RWPE1 (cell line): ENCODE measurements at regions not wholly inside any gene's neighbourhood (a gene's known extent, or its start where the extent isn't known, plus 50 kb on each side); places are given as distances from the start of the nearest gene placed in this dataset.
A peak's percentile ranks its signal among the peaks of the same experiment; 100 is the strongest.

Experiments
- CTCF ChIA-PET: fragments of 350-600 bp; sonication (Branson Sonifier 250); formaldehyde crosslinking; extraction: SDS; loops from one replicate; lab custom pipeline; 2021; lab: Yijun Ruan, JAX
- POLR2A ChIA-PET: fragments of 400-600 bp; formaldehyde crosslinking; extraction: SDS; loops from one replicate; lab custom pipeline; 2020; ENCODE audit warnings: antibody characterized with exemption; ENCODE audit not compliant: low non-redundant PET; lab: Yijun Ruan, JAX
- DNase-seq: peaks from one replicate; pipeline ENCODE4 v3.0.0; 2012; ENCODE audit warnings: low spot score
- H3K27ac ChIP-seq: fragments of 450-650 bp; 2 replicates; pipeline ENCODE4 v1.5.1; 2017
- CTCF ChIP-seq: fragments of 450-650 bp; conservative IDR thresholded peaks from 2 replicates; pipeline ENCODE4 v1.5.1; 2017; ENCODE audit warnings: low read depth, mild to moderate bottlenecking

- CTCF ChIA-PET: no interaction called here
- no peak for DNase-seq
- no peak for TF ChIP-seq CTCF
- POLR2A ChIA-PET: no interaction called here
- no peak overlapping the region for H3K27ac ChIP-seq
These were observed 93.2 kb upstream of the XPO1 start for GRCh38 chr2:61631321-61631720.

GRCh38 chr2:61626827-61627226 is 88.7 kb upstream of the XPO1 start:
- ChIA-PET POLR2A (no interaction called here), CTCF (no interaction called here)
- no peak for DNase-seq
- H3K27ac ChIP-seq: no peak overlapping the region
- no peak for TF ChIP-seq CTCF

GRCh38 chr2:61623747-61624146 is 85.6 kb upstream of the XPO1 start:
- DNase-seq: no peak
- ChIA-PET POLR2A (interaction anchor here (0.6 kb wide), 1 partner anchor 98 kb away, joined by 3 read pairs; no protein-coding TSS in a partner anchor), CTCF (no interaction called here)
- no peak for TF ChIP-seq CTCF
- no peak overlapping the region for H3K27ac ChIP-seq

- ChIA-PET CTCF (interaction anchor here (0.5 kb wide), 1 partner anchor 90 kb away, joined by 3 read pairs; no protein-coding TSS in a partner anchor), POLR2A (no interaction called here)
- DNase-seq: peak; percentile 42
- no peak for TF ChIP-seq CTCF
- H3K27ac ChIP-seq: no peak overlapping the region
These were observed 82.3 kb upstream of the XPO1 start for GRCh38 chr2:61620244-61621159.

- ChIA-PET CTCF (interaction anchor here (0.6 kb wide), 1 partner anchor 281 kb away, joined by 3 read pairs; no protein-coding TSS in a partner anchor), POLR2A (no interaction called here)
- DNase-seq: no peak
- TF ChIP-seq CTCF: no peak
- no peak overlapping the region for H3K27ac ChIP-seq
These were observed 81.4 kb upstream of the XPO1 start for GRCh38 chr2:61619561-61619960.

GRCh38 chr2:61617610-61618009 is 79.5 kb upstream of the XPO1 start:
- DNase-seq: no peak
- no peak overlapping the region for H3K27ac ChIP-seq
- ChIA-PET POLR2A (no interaction called here), CTCF (interaction anchor here (0.6 to 0.7 kb wide), 2 partner anchors 13 to 15 kb away, joined by 3 read pairs; no protein-coding TSS in a partner anchor)
- TF ChIP-seq CTCF: no peak
